Loucy (cell line): ENCODE measurements at regions not wholly inside any gene's neighbourhood (a gene's known extent, or its start where the extent isn't known, plus 50 kb on each side); places are given as distances from the start of the nearest gene placed in this dataset.

Source experiments
- H2AFZ ChIP-seq: fragments of 200-600 bp; sonication (generic); 2 replicates; pipeline ENCODE4 v1.6.0; 2016; ENCODE audit warnings: antibody characterized with exemption, mild to moderate bottlenecking, low read length, moderate library complexity
- H3F3A ChIP-seq: fragments of 200-600 bp; 2 replicates; pipeline ENCODE4 v1.6.0; 2016; ENCODE audit warnings: antibody characterized with exemption, low read depth, mild to moderate bottlenecking
- H3K27me3 ChIP-seq: fragments of 200-600 bp; sonication (generic); 2 replicates; pipeline ENCODE4 v1.6.1; 2014; ENCODE audit warnings: low read length, mild to moderate bottlenecking; ENCODE audit not compliant: insufficient read depth, poor library complexity, severe bottlenecking
- H3K36me3 ChIP-seq: fragments of 200-600 bp; sonication (generic); 2 replicates; pipeline ENCODE4 v1.6.1; 2016; ENCODE audit warnings: low read length; ENCODE audit not compliant: insufficient read depth
- H3K4me1 ChIP-seq: fragments of 200-600 bp; sonication (generic); 2 replicates; pipeline ENCODE4 v1.5.1; 2014; ENCODE audit warnings: low read length, mild to moderate bottlenecking; ENCODE audit not compliant: insufficient read depth, poor library complexity, severe bottlenecking
- H3K4me2 ChIP-seq: fragments of 200-600 bp; sonication (generic); 2 replicates; pipeline ENCODE4 v1.6.0; 2014; ENCODE audit warnings: antibody characterized with exemption, low read length, low read depth, mild to moderate bottlenecking; ENCODE audit not compliant: poor library complexity, severe bottlenecking
- H3K4me3 ChIP-seq: fragments of 200-600 bp; sonication (generic); 2 replicates; pipeline ENCODE4 v1.5.1; 2014; ENCODE audit warnings: low read length, mild to moderate bottlenecking, mixed read lengths; ENCODE audit not compliant: poor library complexity, severe bottlenecking
- H3K79me2 ChIP-seq: fragments of 200-600 bp; sonication (generic); 2 replicates; pipeline ENCODE4 v1.6.1; 2014; ENCODE audit warnings: low read length; ENCODE audit not compliant: insufficient read depth
- H3K9ac ChIP-seq: fragments of 200-600 bp; sonication (generic); 2 replicates; pipeline ENCODE4 v1.6.0; 2014; ENCODE audit warnings: mild to moderate bottlenecking, low read depth, low read length, moderate library complexity; ENCODE audit not compliant: poor library complexity, severe bottlenecking
- H3K9me2 ChIP-seq: fragments of 200-600 bp; sonication (generic); replicated peaks from 2 replicates; pipeline ENCODE4 v1.6.1; 2016; ENCODE audit warnings: low read depth, low read length, mixed read lengths
- H3K9me3 ChIP-seq: fragments of 200-600 bp; sonication (generic); 2 replicates; pipeline ENCODE4 v1.6.1; 2014; ENCODE audit warnings: mild to moderate bottlenecking, antibody characterized with exemption, low read length, low read depth; ENCODE audit not compliant: insufficient read depth
- H4K20me1 ChIP-seq: fragments of 200-600 bp; sonication (generic); 2 replicates; pipeline ENCODE4 v1.6.0; 2014; ENCODE audit warnings: antibody characterized with exemption, low read length, mild to moderate bottlenecking; ENCODE audit not compliant: insufficient read depth, poor library complexity, severe bottlenecking
- EZH2phosphoT487 ChIP-seq: fragments of 200-600 bp; IDR thresholded peaks from 2 replicates; pipeline ENCODE4 v1.6.1; 2018; ENCODE audit warnings: antibody characterized with exemption, mild to moderate bottlenecking, moderate library complexity, borderline replicate concordance
- TF ChIP-seq, protein P1 (sequence below): fragments of 200-600 bp; sonication (generic); conservative IDR thresholded peaks from 2 replicates; pipeline ENCODE4 v1.5.1; 2014; ENCODE audit warnings: mild to moderate bottlenecking, antibody characterized with exemption, low read length

DNA sequence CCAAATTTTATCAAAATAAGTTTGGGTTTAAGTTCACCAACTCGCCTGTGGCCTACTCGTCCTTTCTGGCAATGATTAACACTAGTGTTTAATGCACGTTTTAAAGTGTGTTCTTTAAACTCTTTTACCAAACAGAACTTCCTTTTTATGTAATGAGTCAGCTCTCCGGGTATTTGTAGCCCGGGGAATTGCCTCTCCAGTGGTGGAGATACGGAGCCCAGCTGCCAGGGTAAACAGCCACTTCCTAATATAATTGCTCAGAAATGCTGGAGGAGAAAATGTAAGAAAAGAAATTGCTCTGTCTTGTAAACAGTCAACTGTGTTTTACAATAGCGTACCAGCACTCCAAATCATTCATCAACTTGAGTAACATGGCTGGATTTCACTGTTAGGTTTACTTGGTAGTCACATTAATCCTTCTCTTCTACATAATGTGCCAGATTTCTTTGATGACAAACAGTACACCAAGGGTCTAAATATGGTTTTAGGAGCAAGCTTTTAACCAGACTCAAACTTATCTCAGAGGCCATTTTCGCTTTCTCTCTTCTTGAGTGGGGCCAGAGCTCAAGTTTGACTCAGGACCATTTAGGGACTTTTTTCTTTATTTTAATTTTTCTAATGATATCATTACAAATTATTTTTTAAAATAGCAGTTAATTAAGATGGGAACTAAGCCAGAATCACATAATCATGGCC, 101.2 kb upstream of the SLC38A2 start:
- Histone ChIP-seq H3K36me3 (no peaks in the 10 kb centered on the region), H3K9ac (peak overlapping the region; percentile 37), H2AFZ (peak overlapping the region; percentile 13; the same call in 1 of the 2 replicates), H3F3A (peaks cover 7% of the 10 kb centered on the region; the same call in 1 of the 2 replicates), H3K4me3 (peak overlapping the region; percentile 47), H3K9me3 (no peaks in the 10 kb centered on the region), H3K4me1 (peaks cover 43% of the 10 kb centered on the region), H3K27me3 (no peaks in the 10 kb centered on the region), H3K9me2 (no peaks in the 10 kb centered on the region), H3K4me2 (peak overlapping the region; percentile 64), H3K79me2 (peaks cover 25% of the 10 kb centered on the region), H4K20me1 (no peaks in the 10 kb centered on the region)
- TF ChIP-seq EZH2phosphoT487: no peak
- TF ChIP-seq, protein P1, sequence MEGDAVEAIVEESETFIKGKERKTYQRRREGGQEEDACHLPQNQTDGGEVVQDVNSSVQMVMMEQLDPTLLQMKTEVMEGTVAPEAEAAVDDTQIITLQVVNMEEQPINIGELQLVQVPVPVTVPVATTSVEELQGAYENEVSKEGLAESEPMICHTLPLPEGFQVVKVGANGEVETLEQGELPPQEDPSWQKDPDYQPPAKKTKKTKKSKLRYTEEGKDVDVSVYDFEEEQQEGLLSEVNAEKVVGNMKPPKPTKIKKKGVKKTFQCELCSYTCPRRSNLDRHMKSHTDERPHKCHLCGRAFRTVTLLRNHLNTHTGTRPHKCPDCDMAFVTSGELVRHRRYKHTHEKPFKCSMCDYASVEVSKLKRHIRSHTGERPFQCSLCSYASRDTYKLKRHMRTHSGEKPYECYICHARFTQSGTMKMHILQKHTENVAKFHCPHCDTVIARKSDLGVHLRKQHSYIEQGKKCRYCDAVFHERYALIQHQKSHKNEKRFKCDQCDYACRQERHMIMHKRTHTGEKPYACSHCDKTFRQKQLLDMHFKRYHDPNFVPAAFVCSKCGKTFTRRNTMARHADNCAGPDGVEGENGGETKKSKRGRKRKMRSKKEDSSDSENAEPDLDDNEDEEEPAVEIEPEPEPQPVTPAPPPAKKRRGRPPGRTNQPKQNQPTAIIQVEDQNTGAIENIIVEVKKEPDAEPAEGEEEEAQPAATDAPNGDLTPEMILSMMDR: no peak

DNA sequence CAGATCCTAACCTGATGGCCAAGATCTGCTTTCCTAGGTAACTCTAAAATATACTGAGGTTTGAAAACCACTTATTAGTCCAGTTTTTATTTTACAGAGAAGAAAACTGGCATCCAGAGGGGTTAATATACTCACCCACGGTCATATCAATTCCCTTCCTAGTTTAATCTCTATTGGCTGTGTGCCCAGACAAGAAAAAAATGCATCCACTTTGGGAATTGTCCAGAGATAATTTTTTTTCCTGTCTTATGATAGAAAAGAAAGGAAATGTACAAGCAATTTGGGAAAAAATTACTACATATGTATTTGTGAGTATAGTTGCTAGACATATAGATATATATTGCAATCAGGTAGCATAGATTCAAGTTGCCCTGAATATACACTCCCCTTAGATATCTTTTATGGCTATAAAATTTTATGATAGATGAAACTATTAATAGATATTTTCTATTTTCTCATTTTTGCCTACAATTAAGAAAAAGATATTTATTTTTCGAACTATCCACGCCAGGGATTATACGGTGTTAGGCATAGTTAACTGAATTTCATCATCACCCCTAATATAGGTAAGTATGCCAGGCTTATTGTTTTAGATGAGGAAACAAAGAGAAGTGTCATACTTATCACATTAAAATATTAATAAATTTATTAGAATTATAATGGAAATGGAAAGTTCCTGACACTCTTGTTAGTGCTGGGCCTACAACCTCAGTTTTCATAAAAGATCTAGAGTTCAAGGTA, 100.5 kb upstream of the SLC38A2 start:
- peak overlapping the region; percentile 64 for H3K4me2 ChIP-seq
- TF ChIP-seq EZH2phosphoT487: no peak
- TF ChIP-seq, protein P1: no peak
- peaks cover 7% of the 10 kb centered on the region; the same call in 1 of the 2 replicates for H3F3A ChIP-seq
- H3K9ac ChIP-seq: peak overlapping the region; percentile 37
- H3K27me3 ChIP-seq: no peaks in the 10 kb centered on the region
- no peaks in the 10 kb centered on the region for H3K9me3 ChIP-seq
- H2AFZ ChIP-seq: peak overlapping the region; percentile 13; the same call in 1 of the 2 replicates
- H3K79me2 ChIP-seq: peaks cover 25% of the 10 kb centered on the region
- H3K9me2 ChIP-seq: no peaks in the 10 kb centered on the region
- H4K20me1 ChIP-seq: no peaks in the 10 kb centered on the region
- H3K4me3 ChIP-seq: peak overlapping the region; percentile 47
- no peaks in the 10 kb centered on the region for H3K36me3 ChIP-seq
- peaks cover 43% of the 10 kb centered on the region for H3K4me1 ChIP-seq

DNA sequence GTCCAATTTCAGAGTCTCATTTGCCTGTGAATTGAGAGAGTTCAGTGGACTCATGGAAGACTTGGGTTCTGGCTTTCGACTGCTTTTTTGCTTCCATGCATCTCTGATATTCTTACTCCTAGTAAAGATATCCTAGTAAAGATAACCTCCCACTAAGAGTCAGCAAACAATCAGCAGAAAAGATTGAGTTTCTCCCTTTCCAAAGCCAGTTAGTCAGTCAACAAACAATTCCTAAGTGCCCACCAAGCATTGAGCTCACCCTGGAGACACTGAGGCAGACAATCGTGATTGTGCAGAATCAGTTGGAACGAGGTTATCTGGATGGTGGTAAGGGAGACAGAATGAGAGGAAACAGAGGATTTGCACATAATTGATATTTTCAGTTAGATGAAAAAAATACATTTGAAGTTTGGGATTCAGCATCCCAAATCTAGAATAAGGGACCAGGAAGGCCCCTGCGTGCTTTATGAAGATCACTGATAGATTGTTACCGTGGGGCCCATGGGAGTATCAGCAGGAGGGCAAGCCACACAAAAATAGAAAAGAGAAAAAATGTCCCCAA, 99.7 kb upstream of the SLC38A2 start:
- TF ChIP-seq EZH2phosphoT487: no peak
- TF ChIP-seq, protein P1: no peak
- Histone ChIP-seq H3K4me2 (peak overlapping the region; percentile 64), H3K9me2 (no peaks in the 10 kb centered on the region), H3K4me3 (no peak overlapping the region), H3K9ac (peak overlapping the region; percentile 37), H4K20me1 (no peaks in the 10 kb centered on the region), H3K9me3 (no peaks in the 10 kb centered on the region), H3K27me3 (no peaks in the 10 kb centered on the region), H3F3A (peaks cover 7% of the 10 kb centered on the region; the same call in 1 of the 2 replicates), H3K4me1 (peaks cover 43% of the 10 kb centered on the region), H2AFZ (no peak overlapping the region), H3K79me2 (peaks cover 25% of the 10 kb centered on the region), H3K36me3 (no peaks in the 10 kb centered on the region)
